ENCODE measurements at regions not wholly inside any gene's neighbourhood (a gene's known extent, or its start where the extent isn't known, plus 50 kb on each side); places are given as distances from the start of the nearest gene placed in this dataset.

GRCh38 chr1:8083739-8084484 is 57.8 kb upstream of the ERRFI1 start (continued):
- TF ChIP-seq, protein P1, sequence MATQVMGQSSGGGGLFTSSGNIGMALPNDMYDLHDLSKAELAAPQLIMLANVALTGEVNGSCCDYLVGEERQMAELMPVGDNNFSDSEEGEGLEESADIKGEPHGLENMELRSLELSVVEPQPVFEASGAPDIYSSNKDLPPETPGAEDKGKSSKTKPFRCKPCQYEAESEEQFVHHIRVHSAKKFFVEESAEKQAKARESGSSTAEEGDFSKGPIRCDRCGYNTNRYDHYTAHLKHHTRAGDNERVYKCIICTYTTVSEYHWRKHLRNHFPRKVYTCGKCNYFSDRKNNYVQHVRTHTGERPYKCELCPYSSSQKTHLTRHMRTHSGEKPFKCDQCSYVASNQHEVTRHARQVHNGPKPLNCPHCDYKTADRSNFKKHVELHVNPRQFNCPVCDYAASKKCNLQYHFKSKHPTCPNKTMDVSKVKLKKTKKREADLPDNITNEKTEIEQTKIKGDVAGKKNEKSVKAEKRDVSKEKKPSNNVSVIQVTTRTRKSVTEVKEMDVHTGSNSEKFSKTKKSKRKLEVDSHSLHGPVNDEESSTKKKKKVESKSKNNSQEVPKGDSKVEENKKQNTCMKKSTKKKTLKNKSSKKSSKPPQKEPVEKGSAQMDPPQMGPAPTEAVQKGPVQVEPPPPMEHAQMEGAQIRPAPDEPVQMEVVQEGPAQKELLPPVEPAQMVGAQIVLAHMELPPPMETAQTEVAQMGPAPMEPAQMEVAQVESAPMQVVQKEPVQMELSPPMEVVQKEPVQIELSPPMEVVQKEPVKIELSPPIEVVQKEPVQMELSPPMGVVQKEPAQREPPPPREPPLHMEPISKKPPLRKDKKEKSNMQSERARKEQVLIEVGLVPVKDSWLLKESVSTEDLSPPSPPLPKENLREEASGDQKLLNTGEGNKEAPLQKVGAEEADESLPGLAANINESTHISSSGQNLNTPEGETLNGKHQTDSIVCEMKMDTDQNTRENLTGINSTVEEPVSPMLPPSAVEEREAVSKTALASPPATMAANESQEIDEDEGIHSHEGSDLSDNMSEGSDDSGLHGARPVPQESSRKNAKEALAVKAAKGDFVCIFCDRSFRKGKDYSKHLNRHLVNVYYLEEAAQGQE (IDR thresholded peaks at IDR 0.05; ENCODE audit: borderline replicate concordance in 1 of 2, low read depth in 1 of 2, low read length in 2 of 2), result no peak
- TF ChIP-seq, protein P2, sequence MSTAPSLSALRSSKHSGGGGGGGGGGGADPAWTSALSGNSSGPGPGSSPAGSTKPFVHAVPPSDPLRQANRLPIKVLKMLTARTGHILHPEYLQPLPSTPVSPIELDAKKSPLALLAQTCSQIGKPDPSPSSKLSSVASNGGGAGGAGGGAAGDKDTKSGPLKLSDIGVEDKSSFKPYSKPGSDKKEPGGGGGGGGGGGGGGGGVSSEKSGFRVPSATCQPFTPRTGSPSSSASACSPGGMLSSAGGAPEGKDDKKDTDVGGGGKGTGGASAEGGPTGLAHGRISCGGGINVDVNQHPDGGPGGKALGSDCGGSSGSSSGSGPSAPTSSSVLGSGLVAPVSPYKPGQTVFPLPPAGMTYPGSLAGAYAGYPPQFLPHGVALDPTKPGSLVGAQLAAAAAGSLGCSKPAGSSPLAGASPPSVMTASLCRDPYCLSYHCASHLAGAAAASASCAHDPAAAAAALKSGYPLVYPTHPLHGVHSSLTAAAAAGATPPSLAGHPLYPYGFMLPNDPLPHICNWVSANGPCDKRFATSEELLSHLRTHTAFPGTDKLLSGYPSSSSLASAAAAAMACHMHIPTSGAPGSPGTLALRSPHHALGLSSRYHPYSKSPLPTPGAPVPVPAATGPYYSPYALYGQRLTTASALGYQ (CRISPR knock-in tag; IDR thresholded peaks at IDR 0.05), result peak; percentile 90
- TF ChIP-seq ZNF276 (CRISPR knock-in tag; IDR thresholded peaks at IDR 0.05; ENCODE audit: low read depth), result no peak
- peak; percentile 78 for TF ChIP-seq NR2F6 (IDR thresholded peaks at IDR 0.05)
- TF ChIP-seq NR2F6 (CRISPR knock-in tag; IDR thresholded peaks at IDR 0.05), result peak; percentile 89
- peak; percentile 90 for TF ChIP-seq NFIC (IDR thresholded peaks at IDR 0.05; ENCODE audit: low read length)
- 0 out of 2 replicates have a peak, but pooled peaks have one; percentile 63 for TF ChIP-seq HOXD1 (CRISPR knock-in tag; IDR thresholded peaks at IDR 0.05)
- peak; percentile 94 for TF ChIP-seq ELF3 (CRISPR knock-in tag; IDR thresholded peaks at IDR 0.05)
- 0 out of 2 replicates have a peak, but pooled peaks have one; percentile 25 for TF ChIP-seq ZNF431 (CRISPR knock-in tag; IDR thresholded peaks at IDR 0.05; ENCODE audit: borderline replicate concordance, low read depth)
- no peak for TF ChIP-seq SATB2 (CRISPR knock-in tag; IDR thresholded peaks at IDR 0.05)
- TF ChIP-seq, protein P3, sequence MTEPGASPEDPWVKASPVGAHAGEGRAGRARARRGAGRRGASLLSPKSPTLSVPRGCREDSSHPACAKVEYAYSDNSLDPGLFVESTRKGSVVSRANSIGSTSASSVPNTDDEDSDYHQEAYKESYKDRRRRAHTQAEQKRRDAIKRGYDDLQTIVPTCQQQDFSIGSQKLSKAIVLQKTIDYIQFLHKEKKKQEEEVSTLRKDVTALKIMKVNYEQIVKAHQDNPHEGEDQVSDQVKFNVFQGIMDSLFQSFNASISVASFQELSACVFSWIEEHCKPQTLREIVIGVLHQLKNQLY (CRISPR knock-in tag; IDR thresholded peaks at IDR 0.05), result peak; percentile 69; the same call in 1 of the 2 replicates
- TF ChIP-seq AKAP8 (CRISPR knock-in tag; IDR thresholded peaks at IDR 0.05), result no peak
- TF ChIP-seq, protein P4, sequence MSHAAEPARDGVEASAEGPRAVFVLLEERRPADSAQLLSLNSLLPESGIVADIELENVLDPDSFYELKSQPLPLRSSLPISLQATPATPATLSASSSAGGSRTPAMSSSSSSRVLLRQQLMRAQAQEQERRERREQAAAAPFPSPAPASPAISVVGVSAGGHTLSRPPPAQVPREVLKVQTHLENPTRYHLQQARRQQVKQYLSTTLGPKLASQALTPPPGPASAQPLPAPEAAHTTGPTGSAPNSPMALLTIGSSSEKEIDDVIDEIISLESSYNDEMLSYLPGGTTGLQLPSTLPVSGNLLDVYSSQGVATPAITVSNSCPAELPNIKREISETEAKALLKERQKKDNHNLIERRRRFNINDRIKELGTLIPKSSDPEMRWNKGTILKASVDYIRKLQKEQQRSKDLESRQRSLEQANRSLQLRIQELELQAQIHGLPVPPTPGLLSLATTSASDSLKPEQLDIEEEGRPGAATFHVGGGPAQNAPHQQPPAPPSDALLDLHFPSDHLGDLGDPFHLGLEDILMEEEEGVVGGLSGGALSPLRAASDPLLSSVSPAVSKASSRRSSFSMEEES (CRISPR knock-in tag; IDR thresholded peaks at IDR 0.05), result peak; percentile 91
- TF ChIP-seq, protein P5, sequence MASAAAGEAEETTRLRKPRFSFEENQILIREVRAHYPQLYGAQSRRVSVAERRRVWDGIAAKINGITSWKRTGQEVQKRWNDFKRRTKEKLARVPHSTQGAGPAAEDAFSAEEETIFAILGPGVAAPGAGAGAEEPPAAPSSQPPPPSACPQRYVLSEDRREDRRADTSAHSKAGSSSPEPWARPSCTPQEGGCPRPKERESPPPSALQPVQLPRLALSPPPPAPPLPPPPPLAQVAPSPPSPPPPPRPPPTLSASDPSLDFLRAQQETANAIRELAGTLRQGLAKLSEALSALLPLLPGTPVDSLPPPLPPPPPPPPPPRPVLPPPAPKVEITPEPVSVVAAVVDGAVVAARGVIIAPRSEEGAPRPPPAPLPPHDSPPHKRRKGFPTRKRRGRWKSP (CRISPR knock-in tag; IDR thresholded peaks at IDR 0.05), result peak; percentile 34; the same call in 1 of the 2 replicates
